Kidney tubule cell (primary cell): ENCODE measurements at regions not wholly inside any gene's neighbourhood (a gene's known extent, or its start where the extent isn't known, plus 50 kb on each side); places are given as distances from the start of the nearest gene placed in this dataset.

Source experiments
- DNase-seq: peaks from one replicate; pipeline ENCODE4 v3.0.0-alpha.2; 2018; ENCODE audit warnings: low spot score

DNA sequence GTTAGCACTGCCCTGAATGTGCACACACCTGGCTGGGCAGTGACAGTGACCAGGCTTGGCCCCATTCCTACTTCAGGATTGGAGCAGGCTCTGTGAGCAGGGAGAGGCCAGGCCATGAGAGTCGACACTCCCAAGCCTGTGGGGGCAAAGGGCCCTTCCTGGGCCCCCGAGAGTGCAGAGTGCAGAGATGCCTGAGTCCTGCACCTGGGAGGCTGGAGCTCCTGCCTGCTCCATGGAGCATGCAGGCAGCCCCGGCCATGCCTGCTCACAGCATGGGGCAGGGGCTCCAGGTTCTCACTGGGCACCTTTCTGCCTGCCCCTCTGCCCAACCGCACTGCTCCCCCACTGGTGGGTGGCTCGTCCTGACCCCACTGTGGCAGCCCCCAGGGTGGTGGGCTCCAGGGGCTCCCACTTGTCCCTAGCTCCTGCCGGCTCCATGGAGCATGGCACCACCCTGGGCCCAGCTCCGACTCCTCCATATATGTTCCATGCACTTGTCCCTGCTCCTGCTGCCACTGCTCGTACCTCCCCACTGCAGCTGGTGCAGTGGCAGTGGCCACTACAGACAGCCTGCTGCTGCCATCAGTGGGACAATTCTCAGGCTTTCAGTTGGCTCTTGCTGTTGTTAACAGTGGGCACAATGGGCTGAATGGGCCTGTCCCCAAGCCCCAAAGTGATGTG is 282.0 kb downstream of the RPRM start:
- DNase-seq: no peak

DNA sequence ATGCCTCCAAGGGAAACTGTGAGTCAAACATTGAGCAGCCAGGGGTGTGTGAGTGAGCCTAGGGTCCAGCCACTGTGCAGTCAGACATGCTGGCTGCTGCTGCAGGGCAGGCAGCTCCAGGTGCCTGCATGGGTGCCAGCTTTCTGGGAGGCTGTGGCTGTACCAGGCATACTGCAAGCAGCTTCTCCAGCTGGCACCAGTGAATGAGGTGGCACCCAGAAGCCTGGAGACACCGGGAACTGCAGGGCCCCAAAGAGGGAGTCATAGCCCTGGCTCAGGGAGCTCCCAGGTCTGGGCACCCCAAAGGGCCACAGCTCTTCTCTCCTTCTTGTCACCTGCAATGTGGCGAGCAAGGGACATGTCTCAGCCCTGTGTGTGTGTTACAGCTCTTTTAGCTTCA is 283.2 kb downstream of the RPRM start:
- no peak for DNase-seq

DNA sequence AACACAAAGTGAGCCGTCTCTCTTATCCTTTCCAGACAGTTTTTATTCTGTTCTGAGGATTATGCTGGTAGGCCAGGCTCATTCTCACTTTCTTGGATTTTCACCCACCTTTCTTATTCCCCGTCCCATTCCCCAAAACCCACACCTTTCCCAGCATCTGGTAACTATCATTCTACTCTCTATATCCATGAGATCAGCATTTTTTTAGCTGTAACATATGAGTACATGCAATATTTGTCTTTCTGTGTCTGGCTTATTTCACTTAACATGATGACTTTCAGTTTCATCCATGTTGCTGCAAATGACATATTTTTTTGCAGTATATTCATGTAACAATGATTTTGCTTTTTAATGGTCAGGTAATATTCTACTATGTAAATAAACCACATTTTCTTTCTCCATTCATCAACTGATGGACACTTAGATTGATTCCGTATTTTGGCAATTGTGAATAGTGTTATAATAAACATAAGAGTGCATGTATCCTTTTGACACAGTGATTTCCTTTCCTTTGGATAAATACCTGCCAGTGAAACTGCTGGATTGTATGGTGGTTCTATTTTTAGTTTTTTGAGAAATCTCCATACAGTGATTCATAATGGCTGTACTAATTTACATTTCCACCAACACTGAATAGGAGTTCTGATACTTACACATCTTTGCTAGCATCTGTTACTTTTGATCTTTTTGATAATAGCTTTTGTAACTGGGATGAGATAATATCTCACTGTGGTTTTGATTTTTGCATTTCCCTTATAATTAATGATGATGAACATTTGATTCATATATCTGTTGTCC is 289.3 kb downstream of the RPRM start:
- DNase-seq: no peak

DNA sequence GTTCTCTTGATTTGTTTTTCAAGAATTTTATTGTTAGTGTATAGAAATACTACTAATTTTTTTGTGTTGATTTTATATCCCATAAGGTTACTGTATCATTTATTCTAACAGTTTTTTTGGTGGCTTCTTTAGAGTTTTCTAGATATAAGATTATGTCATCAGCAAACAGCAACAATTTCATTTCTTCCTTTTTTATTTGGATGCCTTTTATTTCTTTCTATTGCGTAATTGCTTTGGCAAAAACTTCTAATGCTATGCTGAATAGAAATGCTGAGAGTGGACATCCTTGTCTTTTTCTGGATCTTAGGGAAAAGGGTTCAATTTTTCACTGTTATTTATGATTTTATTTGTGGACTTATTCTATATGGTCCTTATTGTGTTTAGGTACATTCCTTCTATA is 298.8 kb downstream of the RPRM start:
- no peak for DNase-seq

DNA sequence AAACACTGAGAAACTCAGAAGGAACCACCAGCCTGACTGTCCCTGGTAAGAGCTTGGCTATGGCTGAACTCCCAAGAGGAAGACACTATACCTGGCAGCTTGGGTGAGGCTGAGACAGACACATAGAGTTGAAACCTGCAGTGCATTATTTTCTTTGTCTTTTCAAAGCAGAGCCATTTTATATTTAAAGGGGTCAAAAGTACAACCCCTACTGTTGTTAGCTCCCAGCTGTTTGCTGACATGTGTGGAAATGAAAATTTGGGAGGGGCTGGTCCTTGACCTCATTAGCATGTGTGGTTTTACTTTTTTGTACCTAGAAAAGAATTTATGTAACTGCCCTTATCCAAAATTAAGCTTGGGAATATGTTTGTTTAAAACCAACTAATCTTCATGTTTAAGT is 309.0 kb downstream of the RPRM start:
- DNase-seq: no peak

DNA sequence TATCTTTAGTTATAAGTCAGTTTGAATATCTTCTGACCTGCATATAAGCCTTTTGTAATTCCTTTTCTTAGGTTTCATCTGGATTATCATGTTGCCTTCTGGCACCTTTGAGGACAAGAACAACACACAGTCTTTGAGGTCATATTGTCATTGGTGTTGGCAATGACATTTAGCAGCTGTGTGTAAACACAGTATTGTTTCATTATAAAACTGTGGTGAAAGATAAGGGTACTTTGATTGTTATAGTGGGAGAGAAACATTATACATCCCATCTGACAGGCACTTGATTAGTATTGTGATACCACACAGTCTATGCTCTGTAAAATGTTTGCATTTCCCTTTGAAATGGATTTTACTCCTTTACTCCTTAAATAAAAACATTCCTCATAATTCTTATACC is 313.5 kb downstream of the RPRM start:
- DNase-seq: no peak

DNA sequence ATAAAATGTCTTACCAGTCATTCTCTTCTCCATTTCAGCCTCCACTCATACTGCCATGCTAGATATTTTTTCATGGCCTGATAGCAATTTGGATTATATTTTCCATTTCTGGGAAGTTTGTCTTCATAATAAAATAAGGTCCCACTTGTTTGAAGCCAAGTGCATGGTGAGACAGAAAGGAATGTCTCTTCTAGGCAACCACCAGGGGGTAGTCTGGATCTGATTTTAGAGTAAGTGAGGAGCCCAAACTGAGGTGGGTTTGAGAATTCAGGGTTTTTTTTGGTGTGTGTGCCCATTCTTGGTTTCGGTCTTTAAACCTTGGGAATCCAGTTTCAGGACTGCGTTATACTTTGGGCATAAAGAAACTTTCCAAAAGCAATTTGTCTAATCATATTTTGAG is 315.5 kb downstream of the RPRM start:
- DNase-seq: peak; percentile 42

DNA sequence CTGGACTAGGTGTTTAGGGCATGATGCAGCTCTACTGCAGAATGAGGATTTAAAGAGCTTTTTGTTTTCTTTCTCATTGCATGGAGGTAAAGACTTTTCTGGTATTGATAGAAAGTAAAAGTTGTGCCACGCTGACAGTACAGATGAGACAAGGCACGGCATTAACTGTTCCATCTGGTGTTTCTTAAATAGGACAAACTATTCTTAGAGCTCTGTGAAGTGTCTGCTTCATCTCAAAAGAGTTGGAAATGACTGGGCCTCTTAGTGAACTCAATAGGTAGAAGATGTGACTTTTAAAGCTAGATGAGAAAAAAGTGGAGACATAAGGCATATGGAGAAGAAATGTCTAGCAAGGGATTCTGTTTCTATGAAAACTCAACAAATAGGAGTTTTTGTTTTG is 321.8 kb downstream of the RPRM start:
- DNase-seq: no peak

DNA sequence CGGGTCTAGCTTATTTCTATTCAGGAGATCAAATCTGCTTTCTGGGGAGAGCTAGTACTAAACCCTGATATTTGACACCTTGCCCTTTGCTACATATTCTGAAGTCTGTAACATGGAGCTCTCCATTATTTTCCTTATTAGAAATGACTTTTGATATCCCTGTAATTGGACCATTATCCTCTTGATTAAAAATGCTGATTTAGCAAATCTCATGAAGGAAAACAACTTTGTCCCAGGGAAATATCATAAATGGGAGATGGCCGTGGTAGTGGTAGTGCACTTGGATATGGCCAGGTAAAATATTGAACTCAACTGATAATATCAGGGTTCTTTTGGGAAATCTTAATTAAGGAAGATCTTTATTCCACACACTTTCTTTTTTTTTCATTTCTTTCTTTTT is 326.5 kb downstream of the RPRM start:
- no peak for DNase-seq

DNA sequence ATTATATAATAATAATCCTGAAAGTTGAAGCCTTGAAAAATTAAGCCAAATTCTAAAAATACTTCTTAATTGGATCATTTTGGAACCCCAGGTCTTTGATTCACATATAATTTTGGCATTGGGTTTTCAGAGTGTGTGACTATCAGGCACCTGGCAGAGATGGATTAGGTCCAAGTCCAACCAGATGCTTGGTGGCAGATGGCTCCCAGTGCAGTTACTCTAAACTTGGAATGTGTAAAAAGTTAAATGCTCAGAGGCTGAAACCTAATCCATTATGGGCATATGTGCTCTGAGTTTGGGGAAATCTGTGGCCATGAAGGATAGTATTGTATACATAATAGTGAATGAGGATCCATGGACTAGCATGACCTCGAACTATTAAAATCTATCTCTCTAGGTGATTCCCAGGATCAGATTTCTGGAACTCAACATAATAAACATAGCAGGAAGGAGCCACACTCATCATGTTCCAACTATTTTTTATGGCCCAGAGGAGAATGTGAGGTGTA is 333.0 kb downstream of the RPRM start:
- DNase-seq: no peak

DNA sequence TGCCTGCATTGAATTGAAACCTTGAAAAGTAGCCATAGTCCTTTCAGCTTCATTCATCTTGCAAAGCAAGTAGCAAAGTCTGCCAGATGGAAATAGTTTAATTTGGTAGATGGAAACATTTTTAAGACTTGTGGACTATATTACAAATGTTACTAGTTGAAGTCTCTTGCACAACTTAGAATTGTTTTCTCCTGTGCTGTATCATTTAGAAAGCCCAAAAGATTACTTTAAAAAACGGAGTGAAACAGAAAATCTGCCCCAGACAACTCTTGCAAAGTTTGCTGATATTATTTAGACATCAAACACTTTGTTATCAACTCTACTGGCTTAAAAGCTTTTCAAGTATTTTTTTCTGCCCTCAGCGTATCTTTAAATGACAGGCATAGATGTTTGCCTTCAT is 335.0 kb downstream of the RPRM start:
- DNase-seq: no peak

DNA sequence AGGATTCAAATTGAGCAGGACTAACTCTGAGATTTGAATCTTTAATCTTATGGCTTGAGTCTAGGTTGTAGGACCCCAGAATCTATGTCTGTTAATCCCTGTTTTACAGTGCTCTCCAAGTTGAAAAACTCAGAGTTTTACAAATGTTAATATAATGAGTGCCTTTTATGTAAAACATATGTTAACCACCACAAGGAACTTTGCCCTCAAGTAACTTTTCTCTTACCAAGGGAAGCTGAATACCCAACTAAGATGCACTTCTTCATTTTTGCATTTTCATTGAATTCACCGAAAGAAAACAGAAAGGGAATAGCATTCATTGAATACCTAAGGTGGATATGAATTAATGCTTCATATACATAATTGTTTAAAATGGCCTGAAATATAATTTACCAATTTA is 338.1 kb downstream of the RPRM start:
- DNase-seq: no peak

DNA sequence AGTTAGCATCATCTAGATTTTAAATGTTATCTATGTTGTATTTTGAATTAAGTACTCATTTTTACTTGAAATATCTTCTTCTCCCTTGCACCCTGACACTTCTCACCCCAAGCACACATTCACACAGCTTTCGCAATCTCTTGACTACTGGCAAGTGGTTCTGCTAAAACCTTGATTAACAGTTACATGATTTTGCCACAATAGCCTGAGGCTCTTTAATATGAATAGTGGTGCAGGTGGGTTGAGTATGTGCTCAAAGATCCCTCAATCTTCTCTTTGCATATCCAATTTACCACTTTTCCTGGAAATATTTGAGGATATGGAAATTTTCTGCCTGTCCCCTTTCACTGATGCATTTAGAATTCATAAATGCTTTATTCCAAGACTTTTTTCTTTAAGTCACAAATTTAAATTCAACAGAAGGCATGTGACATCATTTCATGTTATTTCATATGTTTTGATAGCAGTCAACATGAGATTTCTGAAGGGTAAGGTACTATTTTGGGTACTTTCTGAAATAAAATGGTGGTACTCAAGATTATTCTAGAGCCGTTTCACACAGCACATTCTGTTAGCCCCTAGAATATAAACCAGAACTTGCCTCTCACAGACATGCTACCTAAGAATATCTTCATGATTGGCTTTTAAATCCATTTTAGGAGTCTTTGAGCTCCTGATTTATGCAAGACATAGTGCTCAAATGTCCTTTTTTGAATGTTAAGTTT is 339.7 kb downstream of the RPRM start:
- no peak for DNase-seq

DNA sequence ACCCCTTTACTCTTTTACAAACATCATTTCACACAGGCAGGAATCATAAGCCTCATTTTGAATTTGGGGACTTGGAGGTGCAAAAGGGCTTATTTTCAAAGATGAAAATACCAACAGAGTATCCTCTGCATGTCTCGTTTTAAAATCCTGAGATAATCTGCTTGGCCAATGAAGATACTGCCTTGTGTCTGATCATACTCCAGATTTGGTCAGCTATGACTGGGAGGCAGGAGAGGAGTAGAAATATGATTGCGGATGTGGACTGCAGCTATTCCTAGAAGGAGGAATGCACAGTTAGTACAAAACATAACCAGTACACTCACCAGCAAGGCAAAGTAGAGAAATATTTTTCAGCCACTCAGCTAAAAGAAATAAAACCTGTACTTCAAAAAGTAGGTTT is 342.3 kb downstream of the RPRM start:
- DNase-seq: no peak

DNA sequence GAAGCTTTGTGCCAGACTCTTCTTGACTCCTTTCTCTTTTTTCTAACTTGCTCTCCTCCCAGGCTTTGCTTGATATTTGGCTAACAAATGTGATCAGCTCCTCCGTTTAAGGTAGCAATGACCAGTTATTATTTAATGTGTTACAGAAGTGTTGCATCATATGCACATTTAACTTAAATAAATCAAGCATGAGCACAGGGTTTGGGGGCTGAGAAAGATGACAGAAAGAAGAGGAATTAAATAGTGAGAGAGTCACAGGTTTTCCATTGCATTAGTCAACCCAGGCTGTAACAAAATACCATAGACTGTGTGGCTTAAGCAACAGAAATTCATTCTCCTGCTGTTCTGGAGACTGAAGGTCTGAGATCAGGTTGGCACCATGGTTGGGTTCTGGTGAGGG is 343.8 kb downstream of the RPRM start:
- no peak for DNase-seq

DNA sequence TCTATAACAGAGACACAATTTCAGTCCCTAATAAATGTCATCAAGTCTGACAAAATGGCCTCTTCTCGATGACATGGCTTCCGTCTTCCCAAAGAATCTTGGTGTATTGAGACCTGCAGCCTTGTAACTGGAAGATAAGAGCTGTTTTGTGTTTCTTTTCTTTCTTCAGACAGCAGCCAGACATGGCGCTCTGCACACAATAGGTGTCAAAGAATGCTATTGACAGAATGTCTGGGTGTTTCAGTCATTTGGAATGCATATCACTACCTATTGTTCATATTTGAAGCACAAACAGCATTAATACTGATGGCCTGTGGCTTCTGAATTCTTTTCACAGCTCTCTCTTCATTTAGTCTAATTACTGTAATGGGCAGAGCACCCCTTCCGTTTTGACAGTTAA is 344.8 kb downstream of the RPRM start:
- DNase-seq: no peak

DNA sequence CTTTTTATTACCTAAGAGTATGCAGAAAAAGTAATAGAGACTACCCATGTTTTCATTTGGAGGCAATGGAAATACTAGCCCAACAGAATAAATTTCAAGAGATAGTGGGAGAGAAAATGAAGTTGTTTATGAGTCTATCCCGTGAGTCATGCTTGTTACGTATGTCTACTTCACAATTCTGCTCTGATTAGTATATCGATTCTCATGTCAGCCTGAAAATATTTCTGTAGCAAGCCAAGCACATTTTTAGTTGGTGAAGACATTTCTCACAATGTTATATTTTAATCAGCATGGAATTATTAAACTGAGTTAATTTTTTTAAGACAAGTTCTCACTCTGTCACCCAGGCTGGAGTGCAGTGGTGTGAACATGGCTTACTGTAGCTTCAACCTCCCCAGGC is 346.1 kb downstream of the RPRM start:
- DNase-seq: no peak

DNA sequence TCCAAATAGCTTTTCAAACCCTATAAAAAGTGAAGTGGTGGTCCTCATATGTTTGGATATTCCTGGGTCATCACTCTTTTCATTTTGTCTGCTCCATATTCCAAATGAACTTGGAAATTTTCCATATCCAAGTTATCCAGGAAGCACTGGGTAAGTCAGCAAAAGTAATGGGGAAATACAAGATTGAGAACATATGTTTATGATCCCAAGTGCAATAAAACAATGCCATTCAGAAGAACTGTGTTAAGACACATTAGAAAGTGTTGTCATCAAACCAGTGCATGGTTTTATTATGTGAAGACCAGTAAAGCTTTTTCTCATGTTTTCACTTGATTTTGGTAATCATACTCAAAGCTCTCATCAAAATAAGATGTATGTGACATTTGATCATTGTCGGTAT is 363.4 kb downstream of the RPRM start:
- DNase-seq: no peak

DNA sequence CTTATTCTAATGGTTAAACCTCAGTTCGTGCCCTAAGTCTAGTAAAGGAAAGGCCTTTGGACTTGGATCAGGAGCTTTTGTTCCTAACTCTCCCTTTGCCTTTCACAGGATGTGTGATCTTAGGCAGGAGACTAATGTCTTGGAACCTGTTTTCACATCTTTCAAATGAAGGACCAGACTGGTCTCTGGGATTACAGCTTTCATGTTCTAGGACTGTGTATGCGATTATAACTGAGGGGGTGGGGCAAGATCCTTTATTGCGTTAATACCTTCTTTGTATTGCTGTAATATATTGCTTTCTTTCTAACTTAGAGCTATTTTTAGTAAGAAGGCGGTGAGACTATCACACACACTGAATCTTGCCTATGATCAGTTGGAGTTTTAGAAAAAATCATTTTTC is 368.1 kb downstream of the RPRM start:
- no peak for DNase-seq

DNA sequence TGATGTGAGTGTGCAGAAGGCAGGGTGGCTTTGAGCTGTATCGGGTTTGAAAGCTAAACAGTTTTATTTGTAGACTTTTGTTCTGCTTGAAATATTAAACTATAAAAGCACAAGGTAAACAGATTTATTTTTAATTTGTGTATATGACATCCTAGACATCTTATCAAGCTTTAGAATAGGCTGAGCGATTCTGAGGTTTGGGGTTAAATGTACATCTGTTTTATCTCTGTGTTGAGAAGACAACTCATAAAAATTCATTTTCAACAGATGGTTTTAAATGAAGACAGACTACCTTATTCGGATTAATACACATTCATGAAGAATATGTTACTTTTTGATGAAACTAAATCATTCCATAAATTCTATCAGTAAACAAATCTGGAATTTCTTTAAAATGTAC is 368.8 kb downstream of the RPRM start:
- no peak for DNase-seq

DNA sequence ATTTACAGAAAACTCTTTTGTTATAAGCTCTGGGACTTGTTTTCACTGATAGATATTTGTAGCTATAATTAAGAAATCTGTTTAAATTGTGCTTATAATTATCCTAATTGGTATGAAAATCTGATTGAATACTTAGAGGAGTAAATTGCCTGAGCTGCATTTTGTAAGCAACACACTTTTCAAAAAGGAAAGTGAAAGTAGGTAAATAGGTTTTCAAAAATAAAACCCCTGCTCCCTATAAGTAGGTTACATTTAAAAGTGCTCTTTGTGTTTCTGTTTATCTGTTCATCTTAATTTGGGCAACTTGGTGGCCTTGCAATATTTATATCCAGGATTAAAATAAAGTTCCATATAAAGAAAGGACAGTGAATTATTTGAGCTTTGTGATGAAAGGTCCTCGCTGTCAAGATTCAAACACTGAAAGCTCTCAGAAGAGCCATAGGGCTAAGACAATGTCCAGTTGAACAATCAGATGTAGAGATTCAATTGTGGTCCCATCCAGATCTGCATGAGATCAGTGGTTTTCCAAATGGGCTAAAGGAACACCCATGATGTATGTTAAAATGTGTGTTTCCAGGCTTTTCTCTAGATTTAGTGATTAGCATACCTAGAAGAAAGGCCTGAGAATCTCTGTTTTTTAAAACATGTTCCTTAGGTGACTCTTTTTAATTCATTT is 371.6 kb downstream of the RPRM start:
- DNase-seq: no peak

DNA sequence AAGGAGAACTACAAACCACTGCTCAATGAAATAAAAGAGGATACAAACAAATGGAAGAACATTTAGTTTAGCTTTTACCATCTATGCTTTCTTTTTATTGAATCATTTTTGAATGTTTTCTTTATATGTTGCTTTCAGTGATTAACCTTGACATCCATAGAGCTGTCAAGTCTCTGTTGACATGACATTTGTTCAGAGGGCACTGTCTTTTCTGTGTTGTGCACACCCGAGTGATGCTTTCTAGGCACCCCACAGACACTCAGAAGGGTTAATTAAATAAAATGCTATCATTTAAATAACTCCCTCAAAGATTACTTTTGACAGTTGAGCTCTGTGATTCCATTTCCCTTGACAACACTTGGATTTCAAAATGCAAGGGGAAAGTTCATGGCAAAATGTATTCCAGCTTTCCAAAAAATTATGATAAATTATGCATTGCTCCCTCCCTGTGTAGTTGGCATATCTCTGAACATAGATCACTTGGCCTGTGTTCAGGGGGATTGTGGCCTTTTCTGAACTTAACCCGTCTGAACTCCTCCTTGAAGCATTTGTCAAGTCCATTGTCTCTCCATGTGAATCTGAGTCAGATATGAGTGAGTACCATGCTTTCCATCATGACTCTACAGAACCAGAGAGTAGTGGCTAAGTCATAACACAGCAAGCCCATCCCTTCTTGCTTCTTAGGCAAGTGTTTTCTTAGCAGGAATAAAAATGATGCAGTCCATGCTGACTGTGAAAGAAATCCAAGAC is 372.6 kb downstream of the RPRM start:
- peak; percentile 28 for DNase-seq
